GM12878 (cell line): ENCODE measurements at regions not wholly inside any gene's neighbourhood (a gene's known extent, or its start where the extent isn't known, plus 50 kb on each side); places are given as distances from the start of the nearest gene placed in this dataset.

Experiments
- ATAC-seq: fragments of 200-7000 bp; cut with Tn5 transposase; 3 replicates; pipeline ENCODE4 v1.9.1; 2020; ENCODE audit warnings: mild to moderate bottlenecking, moderate library complexity
- BruUV-seq: library from RNA; stranded (reverse); fragments of 400-500 nt; replicated peaks from 2 replicates; lab custom pipeline; 2021; lab: Mats Ljungman, UMichigan
- CTCF ChIA-PET: fragments of 300-600 bp; sonication (Branson Sonifier 250); formaldehyde crosslinking; extraction: SDS; loops from one replicate; lab custom pipeline; 2021; ENCODE audit warnings: inconsistent platforms; lab: Yijun Ruan, JAX
- POLR2A ChIA-PET: fragments of 350-600 bp; formaldehyde crosslinking; extraction: SDS; loops from one replicate; lab custom pipeline; 2021; ENCODE audit warnings: inconsistent platforms; lab: Charles Lee
- RAD21 ChIA-PET: fragments of 300-600 bp; sonication (Branson Sonifier 250); formaldehyde crosslinking; loops from one replicate; lab custom pipeline; 2023; ENCODE audit warnings: antibody characterized with exemption; ENCODE audit not compliant: unreplicated experiment; lab: Charles Lee
- SMC1A ChIA-PET: fragments of 300-600 bp; sonication (Branson Sonifier 250); formaldehyde crosslinking; loops from one replicate; lab custom pipeline; 2023; ENCODE audit not compliant: unreplicated experiment, uncharacterized antibody; lab: Charles Lee
- DNase-seq: peaks from one replicate; pipeline ENCODE4 v3.0.0-alpha.2; 2011; ENCODE audit warnings: low read depth, low spot score
- FAIRE-seq: peaks from 3 replicates; lab custom pipeline; 2011; peaks lifted over from hg19 to GRCh38; lab: Jason Lieb, UNC
- H2AFZ ChIP-seq: 2 replicates; pipeline ENCODE4 v1.6.0; 2011; ENCODE audit warnings: low read depth, low read length, control low read depth; ENCODE audit not compliant: control insufficient read depth
- H3K27ac ChIP-seq: 2 replicates; pipeline ENCODE4 v1.5.1; 2011; ENCODE audit warnings: control low read depth; ENCODE audit not compliant: control insufficient read depth, insufficient read depth
- H3K27me3 ChIP-seq, 2 experiments: replicated peaks in 1 of 2; 2 replicates each; pipeline versions ENCODE4 v1.6.0 to v1.6.1; 2011; ENCODE audit warnings: low read length in 1 of 2; ENCODE audit not compliant: control insufficient read depth in 2 of 2, insufficient read depth in 2 of 2
- H3K36me3 ChIP-seq, 2 experiments: 2 replicates each; pipeline ENCODE4 v1.5.1; 2011; ENCODE audit warnings: low read length in 1 of 2; ENCODE audit not compliant: control insufficient read depth in 2 of 2, insufficient read depth in 2 of 2
- H3K4me1 ChIP-seq: 2 replicates; pipeline ENCODE4 v1.6.1; 2011; ENCODE audit warnings: mild to moderate bottlenecking, low read length, moderate library complexity, mixed read lengths; ENCODE audit not compliant: control insufficient read depth, insufficient read depth
- H3K4me2 ChIP-seq: 2 replicates; pipeline ENCODE4 v1.6.0; 2011; ENCODE audit warnings: control low read depth; ENCODE audit not compliant: control insufficient read depth, insufficient read depth
- H3K4me3 ChIP-seq: fragments of 200-600 bp; sonication (generic); 2 replicates; pipeline ENCODE4 v1.5.1; 2016
- H3K79me2 ChIP-seq: 2 replicates; pipeline ENCODE4 v1.6.0; 2011; ENCODE audit warnings: low read length; ENCODE audit not compliant: control insufficient read depth, insufficient read depth
- H3K9ac ChIP-seq: 2 replicates; pipeline ENCODE4 v1.8.0; 2011; ENCODE audit warnings: low read length, control low read depth, mixed read lengths; ENCODE audit not compliant: control insufficient read depth, insufficient read depth
- H3K9me3 ChIP-seq: replicated peaks from 3 replicates; pipeline ENCODE4 v1.5.1; 2011; ENCODE audit warnings: mild to moderate bottlenecking, low read length; ENCODE audit not compliant: control insufficient read depth, insufficient read depth
- H4K20me1 ChIP-seq: 2 replicates; pipeline ENCODE4 v1.6.0; 2011; ENCODE audit not compliant: control insufficient read depth, insufficient read depth
- NFIC ChIP-seq: IDR thresholded peaks from 2 replicates; pipeline ENCODE4 v1.6.1; 2012; ENCODE audit warnings: low read depth, mild to moderate bottlenecking, inconsistent platforms, low read length, moderate library complexity
- SMC3 ChIP-seq: IDR thresholded peaks from 2 replicates; pipeline ENCODE4 v1.6.1; 2011; ENCODE audit warnings: low read length, improper control_type of control experiment, borderline replicate concordance
- SPI1 ChIP-seq: IDR thresholded peaks from 2 replicates; pipeline ENCODE4 v1.6.1; 2011; ENCODE audit warnings: low read depth, mild to moderate bottlenecking, low read length, moderate library complexity, borderline replicate concordance; ENCODE audit not compliant: insufficient read depth
- WGBS: methylation state at CpG from one replicate; pipeline ENCODE4 v1.1.6; 2016; ENCODE audit warnings: low lambda C conversion rate; ENCODE audit not compliant: insufficient replicate concordance, insufficient coverage; ENCODE audit errors: missing lambda C conversion rate; 5-methylcytosine and 5-hydroxymethylcytosine counted together
- in situ Hi-C: fragments of 300-500 bp; cut with MboI; formaldehyde crosslinking; loops from 9 replicates; pipeline ENCODE4 v1.14.3; 2018; ENCODE audit warnings: mixed read lengths
- intact Hi-C: fragments of 100-400 bp; cut with micrococcal nuclease; formaldehyde crosslinking; loops from one replicate; pipeline ENCODE4 v1.14.2; 2022; ENCODE audit not compliant: unreplicated experiment
- TF ChIP-seq, protein P1 (sequence below): IDR thresholded peaks from 2 replicates; pipeline ENCODE4 v1.6.1; 2012; ENCODE audit warnings: low read depth, low read length, improper control_type of control experiment

DNA sequence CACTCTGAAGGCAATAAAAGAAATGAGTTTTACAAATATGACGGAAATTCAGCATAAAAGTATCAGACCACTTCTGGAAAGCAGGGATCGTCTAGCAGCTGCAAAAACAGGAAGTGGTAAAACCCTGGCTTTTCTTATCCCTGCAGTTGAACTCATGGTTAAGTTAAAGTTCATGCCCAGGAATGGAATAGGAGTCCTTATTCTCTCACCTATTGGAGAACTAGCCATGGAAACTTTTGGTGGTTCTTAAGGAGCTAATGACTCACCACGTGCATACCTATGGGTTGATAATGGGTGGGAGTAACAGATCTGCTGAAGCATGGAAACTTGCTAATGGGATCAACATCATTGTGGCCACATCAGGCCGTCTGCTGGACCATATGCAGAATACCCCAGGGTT lies 93.5 kb upstream of the RGMB start:
- RAD21 ChIA-PET = no interaction called here
- H3K4me3 ChIP-seq = no peak overlapping the region
- no peak overlapping the region for H2AFZ ChIP-seq
- no peaks in the 10 kb centered on the region for H3K27me3 ChIP-seq
- DNase-seq = no peak
- no peaks in the 10 kb centered on the region for H3K79me2 ChIP-seq
- no peak for ATAC-seq
- in situ Hi-C loops = no loop called here
- H3K4me1 ChIP-seq = no peaks in the 10 kb centered on the region
- intact Hi-C loops = no loop called here
- no TSS peak for BruUV-seq
- no peaks in the 10 kb centered on the region for H4K20me1 ChIP-seq
- FAIRE-seq = no peak
- H3K4me2 ChIP-seq = no peak overlapping the region
- CTCF ChIA-PET = no interaction called here
- no peaks in the 10 kb centered on the region for H3K9me3 ChIP-seq
- 22% methylated on average over 4 of the region's 4 CpGs for WGBS
- H3K36me3 ChIP-seq = no peaks in the 10 kb centered on the region
- POLR2A ChIA-PET = interaction anchor here (0.6 kb wide), 1 partner anchor 13 kb away, joined by 7 read pairs; no protein-coding TSS in a partner anchor
- TF ChIP-seq, protein P1, sequence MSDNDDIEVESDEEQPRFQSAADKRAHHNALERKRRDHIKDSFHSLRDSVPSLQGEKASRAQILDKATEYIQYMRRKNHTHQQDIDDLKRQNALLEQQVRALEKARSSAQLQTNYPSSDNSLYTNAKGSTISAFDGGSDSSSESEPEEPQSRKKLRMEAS = no peak
- peak; percentile 51; the same call in 1 of the 2 replicates for TF ChIP-seq SPI1
- H3K9ac ChIP-seq = no peak overlapping the region
- SMC1A ChIA-PET = no interaction called here
- H3K27ac ChIP-seq = no peak overlapping the region

DNA sequence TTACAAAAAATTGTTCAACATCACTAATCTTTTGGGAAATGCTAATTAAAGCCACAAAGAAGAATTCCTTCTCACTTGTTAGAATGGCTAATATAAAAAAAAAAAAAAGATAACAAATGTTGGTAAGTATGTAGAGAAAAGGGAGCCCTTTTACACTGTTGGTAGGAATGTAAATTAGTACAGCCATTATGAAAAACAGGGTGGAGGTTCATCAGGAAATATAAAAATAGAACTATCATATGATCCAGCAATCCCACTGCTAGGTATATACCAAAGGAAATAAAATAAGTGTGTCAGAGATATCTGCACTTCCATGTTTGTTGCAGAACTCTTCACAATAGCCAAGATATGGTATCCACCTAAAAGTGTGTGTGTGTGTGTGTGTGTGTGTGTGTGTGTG lies 83.5 kb upstream of the RGMB start:
- no peak for FAIRE-seq
- Histone ChIP-seq H3K4me1 (no peaks in the 10 kb centered on the region), H4K20me1 (no peaks in the 10 kb centered on the region), H3K4me2 (no peak overlapping the region), H3K4me3 (no peak overlapping the region), H3K79me2 (no peaks in the 10 kb centered on the region)
- in situ Hi-C loops = no loop called here
- POLR2A ChIA-PET = no interaction called here
- TF ChIP-seq NFIC (no peak), SMC3 (no peak)
- TF ChIP-seq, all 136 proteins: peak for 0
- Histone ChIP-seq H3K27me3 (no peaks in the 10 kb centered on the region), H2AFZ (no peak overlapping the region), H3K9me3 (no peaks in the 10 kb centered on the region), H3K36me3 (no peaks in the 10 kb centered on the region), H3K9ac (no peak overlapping the region), H3K27ac (no peak overlapping the region)
- no peak for ATAC-seq
- BruUV-seq = no TSS peak
- intact Hi-C loops = no loop called here
- no peak for DNase-seq
- CTCF ChIA-PET = no interaction called here
- SMC1A ChIA-PET = no interaction called here
- RAD21 ChIA-PET = no interaction called here
